ENCODE measurements at regions not wholly inside any gene's neighbourhood (a gene's known extent, or its start where the extent isn't known, plus 50 kb on each side); places are given as distances from the start of the nearest gene placed in this dataset.

DNA sequence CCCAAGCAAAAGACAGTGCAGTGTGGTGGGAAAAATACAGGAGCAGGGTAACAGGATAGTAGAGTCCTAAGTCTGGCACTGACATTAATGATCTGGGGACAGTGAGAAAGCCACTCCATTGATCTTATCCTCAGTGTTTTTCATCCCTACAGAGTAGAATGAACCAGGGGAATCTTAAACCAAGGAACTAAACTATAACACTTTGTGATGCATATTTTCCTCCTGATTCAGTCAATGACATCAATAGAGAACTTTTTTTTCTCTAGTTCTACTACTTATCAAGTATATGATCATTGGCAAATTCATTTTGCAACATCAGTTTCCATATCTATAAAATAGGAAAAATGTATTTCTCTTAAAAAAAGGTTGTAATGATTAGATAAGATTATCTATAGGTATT is 151.1 kb downstream of the TMEM26 start:
- H3K4me3 Mint-ChIP-seq, result no peak overlapping the region
- H3K9me3 Mint-ChIP-seq, result peaks cover 4% of the 10 kb centered on the region
- no peak overlapping the region for H3K27ac Mint-ChIP-seq
- ChIA-PET POLR2A (no interaction called here), CTCF (interaction anchor here (1.0 kb wide), 1 partner anchor 18 kb away, joined by 3 read pairs; no protein-coding TSS in a partner anchor)
- no peaks in the 10 kb centered on the region for H3K36me3 Mint-ChIP-seq (ENCODE audit: low read depth)
- H3K4me1 Mint-ChIP-seq, result no peaks in the 10 kb centered on the region
- peaks cover 8% of the 10 kb centered on the region for H3K27me3 Mint-ChIP-seq
- DNase-seq, result no peak

DNA sequence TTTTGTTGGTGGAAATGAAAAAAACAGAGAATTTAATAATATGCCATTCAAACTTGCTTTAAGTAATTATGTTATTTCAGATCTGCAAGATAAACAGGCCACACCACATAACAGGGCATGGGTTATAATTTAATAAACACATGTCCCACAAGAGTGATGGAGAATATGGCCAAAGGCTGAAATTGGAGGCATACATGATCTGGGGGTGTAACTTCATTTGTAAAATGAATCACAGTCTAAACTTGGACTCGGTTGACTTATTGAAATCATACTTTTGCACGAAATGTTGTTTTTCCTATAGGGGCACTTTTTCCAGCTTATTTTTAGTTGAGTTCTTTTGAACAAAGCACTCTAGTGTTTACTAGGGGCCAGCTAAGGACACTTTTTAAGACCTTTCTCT is 151.6 kb downstream of the TMEM26 start:
- no peaks in the 10 kb centered on the region for H3K4me1 Mint-ChIP-seq
- no peak overlapping the region for H3K4me3 Mint-ChIP-seq
- CTCF ChIA-PET, result interaction anchor here (1.0 kb wide), 1 partner anchor 18 kb away, joined by 3 read pairs; no protein-coding TSS in a partner anchor
- peaks cover 4% of the 10 kb centered on the region for H3K9me3 Mint-ChIP-seq
- H3K36me3 Mint-ChIP-seq (ENCODE audit: low read depth), result no peaks in the 10 kb centered on the region
- no peak overlapping the region for H3K27ac Mint-ChIP-seq
- DNase-seq, result no peak
- POLR2A ChIA-PET, result no interaction called here
- H3K27me3 Mint-ChIP-seq, result peaks cover 8% of the 10 kb centered on the region

DNA sequence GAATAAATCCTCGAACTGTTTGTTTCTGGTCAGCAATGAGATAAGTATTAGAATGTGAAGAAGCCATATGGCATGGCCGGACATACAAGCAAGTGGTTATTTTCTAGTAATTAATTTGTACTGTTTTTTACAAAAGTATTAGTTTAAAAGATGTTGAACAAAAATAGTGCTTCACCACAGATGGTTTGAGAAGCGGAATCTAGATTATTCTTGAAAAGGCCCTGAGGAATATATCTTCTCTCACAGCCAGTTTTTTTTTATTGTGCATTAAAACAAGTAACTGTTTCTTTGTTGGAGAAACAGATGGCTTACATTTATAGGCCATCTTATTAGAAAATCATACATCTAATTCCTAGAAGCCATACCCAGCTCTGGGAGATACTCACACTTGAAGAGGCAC is 153.3 kb downstream of the TMEM26 start:
- H3K4me1 Mint-ChIP-seq, result no peaks in the 10 kb centered on the region
- no peak overlapping the region for H3K27ac Mint-ChIP-seq
- peaks cover 9% of the 10 kb centered on the region for H3K27me3 Mint-ChIP-seq
- H3K9me3 Mint-ChIP-seq, result peaks cover 4% of the 10 kb centered on the region
- CTCF ChIA-PET, result no interaction called here
- no peak overlapping the region for H3K4me3 Mint-ChIP-seq
- POLR2A ChIA-PET, result no interaction called here
- no peaks in the 10 kb centered on the region for H3K36me3 Mint-ChIP-seq (ENCODE audit: low read depth)
- DNase-seq, result no peak

DNA sequence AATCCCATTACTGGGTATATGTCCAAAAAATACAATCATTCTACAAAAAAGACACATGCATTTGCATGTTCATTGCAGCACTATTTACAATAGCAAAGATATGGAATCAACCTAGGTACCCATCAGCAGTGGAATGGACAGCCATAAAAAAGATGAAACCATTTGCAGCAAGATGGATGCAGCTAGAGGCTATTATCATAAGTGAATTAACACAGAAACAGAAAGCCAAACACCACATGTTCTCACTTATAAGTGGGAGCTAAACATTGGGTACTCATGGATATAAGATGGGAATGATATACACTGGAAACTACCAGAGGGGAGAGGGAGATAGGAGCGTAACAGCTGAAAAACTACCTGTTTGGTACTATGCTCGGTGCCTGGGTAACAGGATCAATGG is 154.0 kb downstream of the TMEM26 start:
- DNase-seq, result no peak
- POLR2A ChIA-PET, result no interaction called here
- Mint-ChIP-seq H3K27ac (no peak overlapping the region), H3K9me3 (peaks cover 4% of the 10 kb centered on the region), H3K27me3 (peaks cover 10% of the 10 kb centered on the region), H3K36me3 (ENCODE audit: low read depth) (no peaks in the 10 kb centered on the region), H3K4me3 (no peak overlapping the region), H3K4me1 (no peaks in the 10 kb centered on the region)
- CTCF ChIA-PET, result no interaction called here

DNA sequence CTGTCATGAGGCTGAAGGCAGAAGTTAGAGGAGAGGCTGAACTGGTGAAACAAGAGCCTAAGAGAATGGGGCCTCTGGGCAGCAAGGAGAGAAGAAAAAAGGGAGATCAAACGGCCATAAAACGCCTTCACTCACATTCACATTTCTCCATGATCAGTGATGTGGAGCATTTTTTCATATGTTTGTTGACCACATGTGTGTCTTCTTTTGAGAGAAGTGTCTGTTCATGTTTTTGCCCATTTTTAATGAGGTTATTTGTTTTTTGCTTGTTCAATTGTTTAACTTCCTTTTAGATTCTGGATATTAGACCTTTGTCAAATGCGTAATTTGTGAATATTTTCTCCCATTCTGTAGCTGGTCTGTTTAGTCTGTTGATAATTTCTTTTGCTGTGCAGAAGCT is 155.0 kb downstream of the TMEM26 start:
- Mint-ChIP-seq H3K27me3 (peaks cover 10% of the 10 kb centered on the region), H3K4me3 (no peak overlapping the region), H3K9me3 (peaks cover 4% of the 10 kb centered on the region), H3K4me1 (no peaks in the 10 kb centered on the region), H3K27ac (no peak overlapping the region), H3K36me3 (ENCODE audit: low read depth) (no peaks in the 10 kb centered on the region)
- POLR2A ChIA-PET, result no interaction called here
- no peak for DNase-seq
- CTCF ChIA-PET, result no interaction called here

GRCh38 chr10:61296161-61296560 is 157.0 kb downstream of the TMEM26 start:
- Mint-ChIP-seq H3K4me1 (no peaks in the 10 kb centered on the region), H3K4me3 (no peak overlapping the region), H3K27ac (no peak overlapping the region), H3K9me3 (peaks cover 4% of the 10 kb centered on the region), H3K36me3 (ENCODE audit: low read depth) (peaks cover 3% of the 10 kb centered on the region), H3K27me3 (peaks cover 11% of the 10 kb centered on the region)
- no peak for DNase-seq
- POLR2A ChIA-PET, result no interaction called here
- CTCF ChIA-PET, result no interaction called here

DNA sequence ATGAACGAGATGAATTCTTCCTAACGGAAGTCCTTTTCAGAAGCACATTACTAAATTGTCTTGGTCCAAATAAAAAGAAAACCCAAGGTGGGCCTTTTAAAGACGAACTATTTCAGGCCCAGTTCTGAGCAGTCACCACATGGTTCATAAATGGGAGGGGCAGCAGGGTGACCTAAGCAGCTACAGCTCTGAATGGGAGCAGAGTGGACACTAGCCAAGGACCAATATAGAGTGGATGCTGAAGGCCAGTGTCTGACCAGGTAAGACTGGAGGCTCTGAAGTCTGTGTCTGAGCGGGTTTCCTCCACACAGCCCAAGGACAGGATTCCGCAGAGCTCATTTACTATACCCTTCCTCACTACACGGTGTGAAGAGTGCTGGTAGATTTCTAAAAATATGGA is 159.1 kb downstream of the TMEM26 start:
- DNase-seq, result no peak
- Mint-ChIP-seq H3K36me3 (ENCODE audit: low read depth) (peaks cover 12% of the 10 kb centered on the region), H3K4me3 (no peak overlapping the region), H3K4me1 (no peaks in the 10 kb centered on the region), H3K27me3 (peaks cover 20% of the 10 kb centered on the region), H3K27ac (no peak overlapping the region), H3K9me3 (peaks cover 13% of the 10 kb centered on the region)
- ChIA-PET POLR2A (no interaction called here), CTCF (interaction anchor here (1.0 kb wide), 1 partner anchor 12 kb away, joined by 3 read pairs; no protein-coding TSS in a partner anchor)

- peaks cover 27% of the 10 kb centered on the region for H3K36me3 Mint-ChIP-seq (ENCODE audit: low read depth)
- ChIA-PET POLR2A (no interaction called here), CTCF (no interaction called here)
- peaks cover 30% of the 10 kb centered on the region for H3K4me1 Mint-ChIP-seq
- peaks cover 17% of the 10 kb centered on the region for H3K9me3 Mint-ChIP-seq
- no peak overlapping the region for H3K4me3 Mint-ChIP-seq
- peaks cover 15% of the 10 kb centered on the region for H3K27me3 Mint-ChIP-seq
- no peak overlapping the region for H3K27ac Mint-ChIP-seq
- DNase-seq, result no peak
Observed at GRCh38 chr10:61289813-61290212, 163.4 kb downstream of the TMEM26 start.

GRCh38 chr10:61286686-61287085 is 166.5 kb downstream of the TMEM26 start:
- H3K9me3 Mint-ChIP-seq, result peaks cover 17% of the 10 kb centered on the region
- peaks cover 27% of the 10 kb centered on the region for H3K36me3 Mint-ChIP-seq (ENCODE audit: low read depth)
- DNase-seq, result peak; percentile 39
- peak overlapping the region; percentile 72 for H3K27ac Mint-ChIP-seq
- peaks cover 11% of the 10 kb centered on the region for H3K27me3 Mint-ChIP-seq
- H3K4me3 Mint-ChIP-seq, result peak overlapping the region; percentile 31
- ChIA-PET CTCF (interaction anchor here (1.7 kb wide), 1 partner anchor 146 kb away, joined by 5 read pairs; no protein-coding TSS in a partner anchor), POLR2A (no interaction called here)
- peaks cover 47% of the 10 kb centered on the region for H3K4me1 Mint-ChIP-seq

DNA sequence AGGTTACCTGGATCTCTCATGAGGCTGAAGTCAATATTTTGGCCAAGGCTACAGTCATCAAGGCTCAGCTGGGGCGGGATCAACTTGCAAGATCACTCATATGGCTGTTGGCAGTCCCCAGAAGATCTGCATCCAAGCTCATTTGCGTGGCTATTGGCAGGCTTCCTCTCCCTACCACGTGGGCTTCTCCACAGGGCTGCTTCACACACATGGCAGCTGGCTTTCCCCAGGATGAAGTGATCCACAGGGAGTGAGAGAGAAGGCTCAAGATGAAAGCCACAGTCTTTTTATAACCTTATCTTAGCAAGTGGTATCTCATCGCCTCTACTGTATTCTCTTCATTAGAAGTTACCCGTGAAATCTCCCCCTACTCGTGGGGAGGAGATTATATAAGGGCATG is 167.4 kb downstream of the TMEM26 start:
- no peak overlapping the region for H3K27ac Mint-ChIP-seq

GRCh38 chr10:61284222-61284890 is 168.8 kb downstream of the TMEM26 start:
- peaks cover 9% of the 10 kb centered on the region for H3K9me3 Mint-ChIP-seq
- H3K27ac Mint-ChIP-seq, result no peak overlapping the region
- H3K36me3 Mint-ChIP-seq (ENCODE audit: low read depth), result peaks cover 15% of the 10 kb centered on the region
- H3K27me3 Mint-ChIP-seq, result peaks cover 6% of the 10 kb centered on the region
- peaks cover 47% of the 10 kb centered on the region for H3K4me1 Mint-ChIP-seq
- DNase-seq, result no peak
- H3K4me3 Mint-ChIP-seq, result peak overlapping the region; percentile 7
- ChIA-PET POLR2A (no interaction called here), CTCF (interaction anchor here (0.7 to 1.6 kb wide), 5 partner anchors 13 to 467 kb away, joined by 3 to 4 read pairs (median 3); no protein-coding TSS in a partner anchor)

More for the DNA sequence above, 167.4 kb downstream of the TMEM26 start:
- Mint-ChIP-seq H3K36me3 (ENCODE audit: low read depth) (peaks cover 24% of the 10 kb centered on the region), H3K27me3 (peaks cover 10% of the 10 kb centered on the region), H3K4me1 (peaks cover 47% of the 10 kb centered on the region), H3K4me3 (no peak overlapping the region), H3K9me3 (peaks cover 17% of the 10 kb centered on the region)
- no peak for DNase-seq
- ChIA-PET CTCF (interaction anchor here (1.6 kb wide), 1 partner anchor 469 kb away, joined by 4 read pairs; no protein-coding TSS in a partner anchor), POLR2A (no interaction called here)

- CTCF ChIA-PET, result interaction anchor here (0.7 to 1.1 kb wide), 4 partner anchors 12 to 143 kb away, joined by 3 read pairs; no protein-coding TSS in a partner anchor
- Mint-ChIP-seq H3K9me3 (peaks cover 9% of the 10 kb centered on the region), H3K27me3 (peaks cover 7% of the 10 kb centered on the region), H3K4me3 (no peak overlapping the region), H3K36me3 (ENCODE audit: low read depth) (peaks cover 11% of the 10 kb centered on the region), H3K27ac (no peak overlapping the region), H3K4me1 (peaks cover 47% of the 10 kb centered on the region)
- no peak for DNase-seq
- POLR2A ChIA-PET, result no interaction called here
Observed at GRCh38 chr10:61283481-61284221, 169.5 kb downstream of the TMEM26 start.

- peaks cover 46% of the 10 kb centered on the region for H3K4me1 Mint-ChIP-seq
- DNase-seq, result no peak
- H3K9me3 Mint-ChIP-seq, result peaks cover 8% of the 10 kb centered on the region
- CTCF ChIA-PET, result interaction anchor here (0.9 to 1.1 kb wide), 2 partner anchors 19 to 142 kb away, joined by 3 read pairs; no protein-coding TSS in a partner anchor
- H3K27me3 Mint-ChIP-seq, result peaks cover 7% of the 10 kb centered on the region
- H3K4me3 Mint-ChIP-seq, result no peak overlapping the region
- H3K27ac Mint-ChIP-seq, result no peak overlapping the region
- peaks cover 9% of the 10 kb centered on the region for H3K36me3 Mint-ChIP-seq (ENCODE audit: low read depth)
- POLR2A ChIA-PET, result no interaction called here
Observed at GRCh38 chr10:61283066-61283465, 170.1 kb downstream of the TMEM26 start.
